GM10266 (cell line): ENCODE measurements at regions not wholly inside any gene's neighbourhood (a gene's known extent, or its start where the extent isn't known, plus 50 kb on each side); places are given as distances from the start of the nearest gene placed in this dataset.

ENCODE experiments used
- DNase-seq: peaks from one replicate; pipeline ENCODE4 v3.0.0; 2012; ENCODE audit errors: extremely low spot score
- CTCF ChIP-seq: IDR thresholded peaks from 2 replicates; pipeline ENCODE4 v1.5.1; 2012; ENCODE audit warnings: mild to moderate bottlenecking, low read depth; ENCODE audit not compliant: control insufficient read depth, insufficient read depth; ENCODE audit errors: missing control alignments

- no peak for DNase-seq
- no peak for TF ChIP-seq CTCF
Measured at GRCh38 chr4:57282933-57283310, 172.7 kb upstream of the IGFBP7 start.

DNA sequence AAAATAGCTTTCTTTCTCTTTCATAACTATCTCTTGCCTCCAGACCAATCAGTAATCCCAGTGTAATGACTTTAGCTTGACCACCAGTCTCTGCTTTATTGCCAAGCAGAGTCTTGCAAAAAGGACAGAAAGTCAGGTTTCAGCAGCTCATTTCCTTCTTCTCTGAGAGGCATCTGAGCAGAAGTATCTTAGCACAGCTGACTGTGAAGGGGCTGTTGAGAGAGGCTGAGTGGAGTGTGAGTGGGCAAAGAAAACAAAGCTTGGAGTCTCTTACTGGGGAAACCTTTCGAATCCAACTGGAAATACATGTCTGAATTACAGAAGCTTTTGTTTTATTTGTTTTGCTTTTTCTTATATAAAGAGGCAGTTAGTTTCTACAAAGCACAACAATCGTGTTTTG, 170.3 kb upstream of the IGFBP7 start:
- no peak for TF ChIP-seq CTCF
- DNase-seq = no peak

- DNase-seq = no peak
- TF ChIP-seq CTCF = no peak
Measured at GRCh38 chr4:57278780-57279179, 168.6 kb upstream of the IGFBP7 start.

- no peak for TF ChIP-seq CTCF
- no peak for DNase-seq
Measured at GRCh38 chr4:57274082-57274481, 163.9 kb upstream of the IGFBP7 start.

GRCh38 chr4:57270346-57270745, 160.2 kb upstream of the IGFBP7 start:
- no peak for TF ChIP-seq CTCF
- DNase-seq = no peak

DNA sequence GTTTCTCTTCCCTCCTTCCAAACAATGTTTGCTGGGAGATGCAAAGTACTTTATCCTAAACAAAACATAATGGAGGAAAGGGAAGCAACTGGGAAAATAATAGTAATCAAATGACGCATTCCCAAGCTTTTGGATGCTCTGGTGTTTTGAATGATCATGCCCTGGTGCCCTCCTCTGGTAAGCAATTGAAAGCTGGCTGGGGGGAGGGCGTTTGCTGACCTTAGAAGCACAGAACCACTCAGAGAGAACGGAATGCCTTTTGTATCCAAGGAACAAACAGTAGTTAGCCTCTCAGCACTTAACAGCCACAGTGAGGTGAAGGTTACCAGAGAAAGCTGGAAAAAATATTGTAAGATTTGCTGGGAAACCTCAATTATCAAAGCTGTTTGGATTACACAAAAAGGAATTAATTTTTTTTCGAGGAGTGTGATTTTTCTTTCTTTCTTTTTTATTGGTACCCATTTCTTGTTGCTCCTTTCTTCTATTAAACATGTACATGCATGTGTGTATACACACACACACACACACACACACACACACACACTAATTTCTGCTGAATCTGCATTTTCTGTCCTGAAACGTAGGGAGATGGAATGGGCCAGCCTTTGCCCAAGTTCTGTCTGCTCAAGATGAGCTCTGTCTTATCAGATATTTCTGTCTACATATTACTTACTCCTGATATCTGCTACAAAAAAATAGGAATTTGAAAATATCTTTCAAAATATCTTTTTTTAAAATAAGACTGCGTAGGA, 155.8 kb upstream of the IGFBP7 start:
- DNase-seq = no peak

More for the DNA sequence above, 155.8 kb upstream of the IGFBP7 start:
- no peak for TF ChIP-seq CTCF
